Body of pancreas (tissue), 4 donors: ENCODE measurements at regions not wholly inside any gene's neighbourhood (a gene's known extent, or its start where the extent isn't known, plus 50 kb on each side); places are given as distances from the start of the nearest gene placed in this dataset.

ENCODE experiments used
- ATAC-seq: fragments of 150-250 bp; one replicate; pipeline ENCODE4 v1.9.1; 2016
- DNase-seq, 4 donors: peaks; one replicate each; pipeline ENCODE4 v3.0.0-alpha.2; 2019
- H3K27ac ChIP-seq, 4 donors: fragments of 200-600 bp; sonication (generic); 1 replicate in 3 of 4; 2 replicates in 1 of 4; pipeline versions ENCODE4 v1.5.1 to v1.6.1; 2016 to 2019; ENCODE audit warnings: mild to moderate bottlenecking in 1 of 4, mixed read lengths in 1 of 4, moderate library complexity in 1 of 4
- H3K27me3 ChIP-seq, 2 donors: fragments of 200-600 bp; sonication (generic); one replicate each; pipeline ENCODE4 v1.6.0; 2016; ENCODE audit warnings: mild to moderate bottlenecking in 1 of 2
- H3K36me3 ChIP-seq, 2 donors: fragments of 200-600 bp; sonication (generic); replicated peaks in 1 of 2; 2 replicates each; pipeline ENCODE4 v1.5.1; 2016; ENCODE audit warnings: low read depth in 2 of 2; ENCODE audit not compliant: insufficient read depth in 1 of 2
- H3K4me1 ChIP-seq: fragments of 200-600 bp; sonication (generic); one replicate; pipeline ENCODE4 v1.6.0; 2016
- H3K4me3 ChIP-seq, 2 donors: fragments of 200-600 bp; sonication (generic); 1 replicate in 1 of 2; 2 replicates in 1 of 2; pipeline ENCODE4 v1.5.1; 2016 to 2019
- H3K9me3 ChIP-seq, 3 donors: fragments of 200-600 bp; sonication (generic); 1 replicate in 2 of 3; 2 replicates in 1 of 3; pipeline ENCODE4 v1.5.1; 2016
- POLR2A ChIP-seq, 3 donors: fragments of 450-650 bp; IDR thresholded peaks; one replicate each; pipeline ENCODE4 v1.6.1; 2016; ENCODE audit warnings: antibody characterized with exemption in 3 of 3, mild to moderate bottlenecking in 2 of 3
- WGBS, 2 donors: methylation state at CpG; one replicate each; pipeline ENCODE4 v1.1.5; 2017; 5-methylcytosine and 5-hydroxymethylcytosine counted together
- intact Hi-C: fragments of 100-400 bp; cut with DNase I; formaldehyde crosslinking; loops from one replicate; pipeline ENCODE4 v1.15.1; 2023
- TF ChIP-seq, protein P1 (sequence below), 7 experiments: fragments of 450-650 bp in 4 of 7; fragments of 200-600 bp in 3 of 7; sonication (generic) in 3 of 7; IDR thresholded peaks; one replicate each; pipeline ENCODE4 v1.5.1; 2016 to 2019; ENCODE audit warnings: antibody characterized with exemption in 7 of 7

DNA sequence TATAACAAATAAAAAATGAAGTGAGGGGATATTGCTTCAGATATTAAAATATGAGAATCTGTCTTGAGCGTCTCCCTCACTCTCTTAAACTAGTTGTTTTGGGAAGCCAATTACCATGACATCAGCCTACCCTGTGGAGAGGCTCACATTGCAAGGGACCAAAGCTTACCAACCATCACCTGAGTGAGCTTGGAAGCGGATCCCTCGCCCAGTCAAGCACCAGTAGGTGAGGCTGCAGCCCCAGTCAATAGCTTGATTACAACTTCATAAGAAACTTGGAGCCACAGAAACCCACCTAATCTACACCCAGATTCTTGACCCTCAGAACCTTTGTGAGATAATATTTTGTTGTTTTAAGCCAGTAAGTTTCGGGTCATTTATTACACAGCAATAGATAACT, 206.2 kb downstream of the CEMIP2 start:
- Histone ChIP-seq H3K27ac (no peak overlapping the region), H3K36me3 (no peaks in the 10 kb centered on the region), H3K27me3 (no peaks in the 10 kb centered on the region), H3K4me3 (no peak overlapping the region), H3K9me3 (no peaks in the 10 kb centered on the region), H3K4me1 (no peaks in the 10 kb centered on the region)
- no peak for ATAC-seq
- TF ChIP-seq, protein P1, sequence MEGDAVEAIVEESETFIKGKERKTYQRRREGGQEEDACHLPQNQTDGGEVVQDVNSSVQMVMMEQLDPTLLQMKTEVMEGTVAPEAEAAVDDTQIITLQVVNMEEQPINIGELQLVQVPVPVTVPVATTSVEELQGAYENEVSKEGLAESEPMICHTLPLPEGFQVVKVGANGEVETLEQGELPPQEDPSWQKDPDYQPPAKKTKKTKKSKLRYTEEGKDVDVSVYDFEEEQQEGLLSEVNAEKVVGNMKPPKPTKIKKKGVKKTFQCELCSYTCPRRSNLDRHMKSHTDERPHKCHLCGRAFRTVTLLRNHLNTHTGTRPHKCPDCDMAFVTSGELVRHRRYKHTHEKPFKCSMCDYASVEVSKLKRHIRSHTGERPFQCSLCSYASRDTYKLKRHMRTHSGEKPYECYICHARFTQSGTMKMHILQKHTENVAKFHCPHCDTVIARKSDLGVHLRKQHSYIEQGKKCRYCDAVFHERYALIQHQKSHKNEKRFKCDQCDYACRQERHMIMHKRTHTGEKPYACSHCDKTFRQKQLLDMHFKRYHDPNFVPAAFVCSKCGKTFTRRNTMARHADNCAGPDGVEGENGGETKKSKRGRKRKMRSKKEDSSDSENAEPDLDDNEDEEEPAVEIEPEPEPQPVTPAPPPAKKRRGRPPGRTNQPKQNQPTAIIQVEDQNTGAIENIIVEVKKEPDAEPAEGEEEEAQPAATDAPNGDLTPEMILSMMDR (IDR thresholded peaks at IDR 0.05), result no peak
- TF ChIP-seq POLR2A (IDR thresholded peaks at IDR 0.05), result no peak
- 47 to 56% methylated on average over 4 of the region's 4 CpGs for WGBS, 2 donors
- no peak for DNase-seq
- intact Hi-C loops, result no loop called here

DNA sequence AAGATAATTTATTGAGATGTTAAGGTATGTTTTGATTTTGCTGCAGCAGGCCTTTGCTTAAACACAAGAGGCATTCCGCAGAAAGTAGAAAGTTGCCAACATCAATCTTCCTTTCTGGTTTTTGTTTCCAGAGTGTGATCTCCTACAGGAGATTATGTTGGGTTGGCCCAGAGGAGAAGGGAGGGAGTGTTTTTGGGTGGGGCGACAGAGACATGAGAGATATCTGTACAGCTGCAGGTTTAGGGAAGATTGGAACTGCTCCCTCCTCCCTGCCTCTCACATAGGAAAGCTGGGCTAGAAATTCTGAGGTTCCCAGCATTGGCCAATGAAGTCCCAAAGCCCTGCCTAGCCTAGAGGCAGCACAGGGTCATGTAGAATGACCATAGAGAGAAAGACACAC, 211.0 kb downstream of the CEMIP2 start:
- Histone ChIP-seq H3K9me3 (no peaks in the 10 kb centered on the region), H3K4me1 (peaks cover 5% of the 10 kb centered on the region), H3K27me3 (no peaks in the 10 kb centered on the region), H3K4me3 (no peak overlapping the region), H3K27ac (no peak overlapping the region), H3K36me3 (no peaks in the 10 kb centered on the region)
- no peak for DNase-seq
- ATAC-seq, result no peak
- TF ChIP-seq, protein P1 (IDR thresholded peaks at IDR 0.05), result no peak
- no peak for TF ChIP-seq POLR2A (IDR thresholded peaks at IDR 0.05)
- WGBS, 2 donors, result 43% methylated on average over 2 of the region's 2 CpGs
- intact Hi-C loops, result no loop called here

DNA sequence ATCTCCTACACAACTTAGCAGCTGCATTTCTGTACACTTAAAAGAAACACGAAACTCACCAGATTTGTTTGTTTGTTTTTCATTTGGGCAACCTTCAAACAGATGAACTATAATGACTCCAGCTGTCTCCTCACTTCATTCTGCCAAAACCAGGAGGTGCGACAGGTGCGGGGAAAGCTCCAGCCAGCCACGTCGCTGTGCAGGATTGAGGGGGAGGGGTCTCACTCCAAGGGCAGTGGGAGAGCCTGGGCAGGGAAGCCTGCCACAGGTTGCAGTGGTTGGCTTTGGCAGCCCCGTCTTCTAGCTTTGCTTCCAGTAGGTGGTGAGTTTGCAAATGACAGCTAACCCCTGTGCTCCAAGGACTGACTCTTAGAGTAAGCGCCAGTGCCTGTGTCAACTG, 215.8 kb downstream of the CEMIP2 start:
- no peak overlapping the region for H3K27ac ChIP-seq
- 8 to 13% methylated on average over 7 of the region's 7 CpGs for WGBS, 2 donors

DNA sequence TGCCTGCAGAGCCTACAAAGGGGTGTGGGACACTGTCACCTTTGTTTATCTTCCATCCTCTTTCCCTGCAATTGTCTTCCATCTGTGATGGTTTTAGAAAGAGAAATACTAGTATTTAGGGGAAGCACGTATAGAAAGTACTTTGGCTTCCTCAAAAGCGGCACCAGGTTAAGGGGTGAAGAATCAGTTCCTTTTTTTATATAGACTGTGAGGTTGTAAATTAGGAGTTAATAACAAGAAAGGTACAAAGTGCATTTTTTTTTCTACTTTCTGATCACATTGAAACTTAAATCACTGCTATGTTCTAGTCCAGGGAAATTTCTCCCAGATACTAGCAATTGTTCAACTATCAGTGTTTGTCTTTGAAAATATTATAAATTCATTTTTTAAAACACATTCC, 219.3 kb downstream of the CEMIP2 start:
- ATAC-seq, result no peak
- Histone ChIP-seq H3K9me3 (no peaks in the 10 kb centered on the region), H3K4me1 (peaks cover 5% of the 10 kb centered on the region), H3K27ac (no peak overlapping the region), H3K27me3 (no peaks in the 10 kb centered on the region), H3K4me3 (no peak overlapping the region), H3K36me3 (no peaks in the 10 kb centered on the region)
- TF ChIP-seq, protein P1 (IDR thresholded peaks at IDR 0.05), result no peak
- TF ChIP-seq POLR2A (IDR thresholded peaks at IDR 0.05), result no peak
- intact Hi-C loops, result no loop called here
- DNase-seq, result no peak
- 51 to 73% methylated on average over 2 of the region's 2 CpGs for WGBS, 2 donors

More for the DNA sequence above, 215.8 kb downstream of the CEMIP2 start:
- TF ChIP-seq, protein P1 (IDR thresholded peaks at IDR 0.05), result no peak
- TF ChIP-seq POLR2A (IDR thresholded peaks at IDR 0.05), result no peak
- Histone ChIP-seq H3K36me3 (no peaks in the 10 kb centered on the region), H3K4me1 (peaks cover 5% of the 10 kb centered on the region), H3K9me3 (no peaks in the 10 kb centered on the region), H3K4me3 (no peak overlapping the region), H3K27me3 (no peaks in the 10 kb centered on the region)
- intact Hi-C loops, result no loop called here
- ATAC-seq (peak; percentile 24), DNase-seq (peak in 3 of 4 donors; percentile 12 to 38 (median 13))

DNA sequence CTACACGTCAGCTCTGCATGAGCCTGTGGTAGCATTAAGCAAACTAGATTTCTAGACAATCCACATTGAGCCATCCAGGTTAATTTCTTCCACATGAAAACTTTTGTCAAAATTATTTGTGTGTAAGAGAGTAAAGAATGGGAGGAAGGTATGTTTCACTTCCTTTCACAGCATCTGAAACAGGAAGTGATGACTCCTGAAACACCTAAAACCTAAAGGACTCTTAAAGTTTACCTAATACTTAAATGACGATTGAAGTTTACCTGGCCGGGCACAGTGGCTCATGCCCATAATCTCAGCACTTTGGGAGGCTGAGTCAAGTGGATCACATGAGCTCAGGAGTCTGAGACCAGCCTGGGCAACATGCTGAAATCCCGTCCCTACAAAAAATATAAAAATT, 223.8 kb downstream of the CEMIP2 start:
- TF ChIP-seq POLR2A (IDR thresholded peaks at IDR 0.05), result no peak
- TF ChIP-seq, protein P1 (IDR thresholded peaks at IDR 0.05), result no peak
- no peaks in the 10 kb centered on the region for H3K9me3 ChIP-seq
- ATAC-seq (no peak), DNase-seq (no peak)
- no peak overlapping the region for H3K4me3 ChIP-seq
- H3K36me3 ChIP-seq, result no peaks in the 10 kb centered on the region
- WGBS, 2 donors, result 51 to 58% methylated on average over 4 of the region's 4 CpGs
- H3K27me3 ChIP-seq, result no peaks in the 10 kb centered on the region
- intact Hi-C loops, result no loop called here
- H3K4me1 ChIP-seq, result no peaks in the 10 kb centered on the region
- no peak overlapping the region for H3K27ac ChIP-seq
